Lower leg skin (tissue), 4 donors: ENCODE measurements at regions not wholly inside any gene's neighbourhood (a gene's known extent, or its start where the extent isn't known, plus 50 kb on each side); places are given as distances from the start of the nearest gene placed in this dataset.

Experiments used
- DNase-seq, 2 donors: peaks; one replicate each; pipeline ENCODE4 v3.0.0-alpha.2; 2019; ENCODE audit warnings: low spot score in 2 of 2
- H3K4me3 ChIP-seq: fragments of 200-600 bp; sonication (generic); 2 replicates; pipeline ENCODE4 v1.5.1; 2017; ENCODE audit warnings: mild to moderate bottlenecking, low read depth; ENCODE audit not compliant: poor library complexity, severe bottlenecking
- POLR2A ChIP-seq, 2 donors: fragments of 450-650 bp; IDR thresholded peaks; one replicate each; pipeline ENCODE4 v1.6.1; 2016 to 2017; ENCODE audit warnings: antibody characterized with exemption in 2 of 2, mild to moderate bottlenecking in 1 of 2, moderate library complexity in 1 of 2
- WGBS, 2 donors: methylation state at CpG; one replicate each; pipeline ENCODE4 v1.1.5; 2018; 5-methylcytosine and 5-hydroxymethylcytosine counted together
- intact Hi-C: fragments of 100-400 bp; cut with DNase I; formaldehyde crosslinking; loops from one replicate; pipeline ENCODE4 v1.15.0; 2023; ENCODE audit warnings: low total_unique reads
- TF ChIP-seq, protein P1 (sequence below), 3 donors: fragments of 450-650 bp; IDR thresholded peaks; one replicate each; pipeline ENCODE4 v1.5.1; 2016; ENCODE audit warnings: antibody characterized with exemption in 3 of 3, mild to moderate bottlenecking in 3 of 3, moderate library complexity in 2 of 3

DNA sequence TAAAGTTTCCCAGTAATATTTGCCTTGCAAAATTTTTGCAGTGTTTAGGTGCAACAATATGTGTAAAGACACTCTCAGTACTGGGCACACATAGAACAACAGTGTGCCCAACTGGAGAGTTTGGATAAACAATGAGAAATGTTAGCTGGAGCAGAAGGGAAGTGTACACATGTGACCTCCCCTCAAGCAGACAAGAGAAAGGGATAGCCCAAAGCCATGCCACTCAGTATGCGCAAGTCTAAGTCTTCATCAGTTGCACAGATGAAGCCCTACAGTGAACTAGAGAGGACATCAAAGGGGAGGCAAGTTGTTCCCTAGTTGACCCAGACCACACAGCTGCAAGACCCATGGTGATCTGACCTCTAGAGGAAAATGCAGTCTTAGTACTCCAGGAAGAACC lies 97.9 kb upstream of the CDH11 start:
- WGBS, 2 donors, result 86 to 92% methylated on average over 1 of the region's 1 CpG
- intact Hi-C loops, result no loop called here
- no peak for DNase-seq
- H3K4me3 ChIP-seq, result no peak overlapping the region
- TF ChIP-seq, protein P1, sequence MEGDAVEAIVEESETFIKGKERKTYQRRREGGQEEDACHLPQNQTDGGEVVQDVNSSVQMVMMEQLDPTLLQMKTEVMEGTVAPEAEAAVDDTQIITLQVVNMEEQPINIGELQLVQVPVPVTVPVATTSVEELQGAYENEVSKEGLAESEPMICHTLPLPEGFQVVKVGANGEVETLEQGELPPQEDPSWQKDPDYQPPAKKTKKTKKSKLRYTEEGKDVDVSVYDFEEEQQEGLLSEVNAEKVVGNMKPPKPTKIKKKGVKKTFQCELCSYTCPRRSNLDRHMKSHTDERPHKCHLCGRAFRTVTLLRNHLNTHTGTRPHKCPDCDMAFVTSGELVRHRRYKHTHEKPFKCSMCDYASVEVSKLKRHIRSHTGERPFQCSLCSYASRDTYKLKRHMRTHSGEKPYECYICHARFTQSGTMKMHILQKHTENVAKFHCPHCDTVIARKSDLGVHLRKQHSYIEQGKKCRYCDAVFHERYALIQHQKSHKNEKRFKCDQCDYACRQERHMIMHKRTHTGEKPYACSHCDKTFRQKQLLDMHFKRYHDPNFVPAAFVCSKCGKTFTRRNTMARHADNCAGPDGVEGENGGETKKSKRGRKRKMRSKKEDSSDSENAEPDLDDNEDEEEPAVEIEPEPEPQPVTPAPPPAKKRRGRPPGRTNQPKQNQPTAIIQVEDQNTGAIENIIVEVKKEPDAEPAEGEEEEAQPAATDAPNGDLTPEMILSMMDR (IDR thresholded peaks at IDR 0.05), result no peak
- TF ChIP-seq POLR2A (IDR thresholded peaks at IDR 0.05), result no peak

DNA sequence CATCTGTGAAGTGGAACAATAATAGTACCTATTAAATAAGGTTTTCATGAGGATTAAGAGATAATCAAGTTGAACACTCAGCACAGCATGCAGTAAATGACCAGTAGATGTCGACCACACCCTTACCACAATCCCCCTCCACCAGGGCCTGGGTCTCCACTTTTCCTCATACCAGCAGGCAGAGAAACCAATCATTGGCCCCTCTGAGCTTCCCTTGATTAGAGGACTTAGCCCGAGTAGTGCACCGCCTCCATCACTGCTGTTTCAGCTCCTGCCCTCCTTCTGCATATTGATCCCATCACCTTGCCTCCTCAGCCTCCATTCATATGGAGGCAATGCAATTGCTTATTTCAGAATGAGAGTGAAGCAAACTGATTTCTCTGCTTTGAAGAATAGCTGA lies 96.5 kb upstream of the CDH11 start:
- 65 to 73% methylated on average over 3 of the region's 3 CpGs for WGBS, 2 donors
- H3K4me3 ChIP-seq, result no peak overlapping the region
- TF ChIP-seq POLR2A (IDR thresholded peaks at IDR 0.05), result no peak
- TF ChIP-seq, protein P1 (IDR thresholded peaks at IDR 0.05), result no peak
- DNase-seq, result no peak
- intact Hi-C loops, result no loop called here

DNA sequence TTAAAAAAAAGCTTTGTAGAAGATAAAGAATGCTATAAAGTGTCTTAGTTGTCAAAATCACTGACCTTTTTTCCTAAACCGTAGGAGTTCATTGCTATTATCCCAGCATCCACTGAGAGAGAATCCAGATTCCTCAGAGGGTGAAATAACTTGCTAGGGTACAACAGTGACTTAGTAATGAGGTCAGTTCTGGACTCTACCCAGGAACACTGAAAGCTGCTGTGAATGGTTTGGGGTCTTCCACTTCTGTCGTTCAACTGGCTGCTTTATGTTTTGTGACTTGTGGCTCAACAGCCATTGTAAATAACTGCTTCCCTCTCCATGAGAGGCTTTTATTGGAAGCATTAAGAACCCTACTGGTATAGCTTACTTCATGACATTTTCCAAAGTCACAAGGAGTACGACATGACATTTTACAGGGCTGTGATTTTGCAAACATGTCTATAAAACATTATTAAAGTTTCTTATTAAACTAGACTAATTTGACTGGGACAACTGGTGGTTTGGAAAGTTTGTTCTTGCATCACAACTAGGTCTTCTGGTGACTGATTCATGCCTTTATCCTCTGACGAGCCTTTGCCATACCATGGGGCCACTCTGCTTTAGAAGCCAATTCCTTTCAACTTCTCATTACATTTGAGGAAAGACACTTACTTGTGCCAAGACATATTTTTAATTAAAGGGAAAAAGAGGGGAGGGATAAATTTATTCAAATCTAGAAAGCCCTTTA lies 92.2 kb upstream of the CDH11 start:
- no peak overlapping the region for H3K4me3 ChIP-seq
- no peak for DNase-seq
- 65 to 70% methylated on average over 4 of the region's 4 CpGs for WGBS, 2 donors
- TF ChIP-seq POLR2A (IDR thresholded peaks at IDR 0.05), result no peak
- TF ChIP-seq, protein P1 (IDR thresholded peaks at IDR 0.05), result no peak
- intact Hi-C loops, result no loop called here

DNA sequence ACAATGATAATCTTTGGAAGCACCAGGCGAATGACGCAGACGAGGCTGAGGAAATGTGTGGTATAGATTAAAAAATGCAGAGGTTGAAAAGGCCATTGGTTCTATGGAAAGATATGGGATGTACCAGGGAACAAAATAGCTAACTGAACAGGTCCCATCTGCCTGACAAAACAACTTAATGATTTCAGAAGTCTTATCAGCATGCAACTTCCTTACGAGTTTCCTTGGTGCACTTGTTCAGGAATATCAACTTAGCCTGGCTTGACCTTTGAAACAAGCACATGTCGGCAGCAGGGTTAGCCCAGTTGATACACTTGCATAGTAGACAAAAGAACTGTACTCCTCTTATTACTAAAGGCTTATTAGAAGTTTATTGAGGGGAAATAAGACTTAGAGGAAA lies 90.9 kb upstream of the CDH11 start:
- TF ChIP-seq, protein P1 (IDR thresholded peaks at IDR 0.05), result no peak
- intact Hi-C loops, result no loop called here
- 86 to 93% methylated on average over 5 of the region's 5 CpGs for WGBS, 2 donors
- no peak for DNase-seq
- H3K4me3 ChIP-seq, result no peak overlapping the region

DNA sequence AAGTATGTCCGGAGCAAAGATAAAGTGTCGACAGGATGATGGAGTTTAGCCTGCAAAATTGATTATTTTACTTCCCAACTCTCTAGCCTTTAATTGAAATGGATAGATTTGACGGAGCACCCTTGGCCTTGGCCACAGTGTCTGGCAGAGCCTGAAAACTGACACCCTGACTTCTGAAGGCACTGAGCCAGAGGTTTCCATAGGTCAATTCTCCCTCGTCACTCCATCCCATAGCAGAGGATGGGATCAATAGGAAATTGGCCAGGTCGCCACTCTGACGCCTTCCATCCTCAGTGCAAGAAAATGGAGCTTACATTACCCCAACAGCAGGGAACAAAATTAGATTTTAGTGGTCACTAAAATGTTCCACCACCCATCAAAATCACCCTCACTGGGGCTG lies 90.4 kb upstream of the CDH11 start:
- no peak for TF ChIP-seq POLR2A (IDR thresholded peaks at IDR 0.05)
- TF ChIP-seq, protein P1 (IDR thresholded peaks at IDR 0.05), result no peak
- H3K4me3 ChIP-seq, result no peak overlapping the region
- DNase-seq, result no peak
- 80 to 85% methylated on average over 6 of the region's 6 CpGs for WGBS, 2 donors
- intact Hi-C loops, result no loop called here

DNA sequence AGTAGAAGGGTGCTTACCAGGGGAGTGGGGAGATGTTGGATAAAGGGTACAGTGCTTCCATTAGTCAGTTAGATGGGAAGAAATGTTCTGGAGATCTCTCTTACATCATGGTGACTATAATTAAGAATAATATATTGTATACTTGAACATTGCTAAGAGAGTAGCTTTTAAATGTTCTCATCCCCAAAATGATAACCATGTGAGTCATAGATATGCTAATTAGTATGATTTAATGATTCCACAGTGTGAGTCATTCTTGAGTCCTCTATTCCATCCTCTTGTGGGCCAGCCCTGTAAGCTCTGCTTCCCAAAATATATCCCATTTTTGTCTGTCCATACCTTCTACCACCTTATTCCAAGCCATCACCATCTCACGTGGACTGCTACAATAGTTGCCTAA lies 80.6 kb upstream of the CDH11 start:
- intact Hi-C loops, result no loop called here
- 92 to 96% methylated on average over 1 of the region's 1 CpG for WGBS, 2 donors

More for the DNA sequence above, 80.6 kb upstream of the CDH11 start:
- no peak for DNase-seq
- TF ChIP-seq, protein P1 (IDR thresholded peaks at IDR 0.05), result no peak
- no peak for TF ChIP-seq POLR2A (IDR thresholded peaks at IDR 0.05)
- H3K4me3 ChIP-seq, result no peak overlapping the region
